ENCODE measurements at regions not wholly inside any gene's neighbourhood (a gene's known extent, or its start where the extent isn't known, plus 50 kb on each side); places are given as distances from the start of the nearest gene placed in this dataset.

DNA sequence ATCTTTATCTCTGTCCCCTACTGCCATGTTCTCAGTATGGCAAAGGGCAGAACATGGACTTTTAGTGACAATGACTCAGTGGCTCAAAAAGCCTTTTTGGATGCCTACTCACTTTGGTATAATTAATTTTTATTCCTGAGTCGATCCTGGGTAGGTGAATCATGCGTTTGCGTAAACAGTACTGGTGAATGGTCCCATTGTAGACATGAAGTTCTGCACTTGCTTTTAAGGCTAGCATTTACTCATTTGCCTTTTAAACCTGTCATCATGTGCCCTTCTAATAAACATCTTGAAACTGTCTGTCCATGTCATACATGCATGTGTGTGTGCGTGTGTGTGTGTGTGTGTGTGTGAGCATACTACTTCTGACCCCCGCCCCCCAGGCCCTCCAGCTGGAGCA lies 223.0 kb downstream of the AUH start:
- Histone ChIP-seq H3K36me3 (ENCODE audit: insufficient read depth) (no peaks in the 10 kb centered on the region), H4K20me1 (replicated peaks; ENCODE audit: insufficient read depth) (no peaks in the 10 kb centered on the region), H3K27ac (ENCODE audit: low read depth) (no peak overlapping the region), H3K79me2 (replicated peaks; ENCODE audit: insufficient read depth) (no peaks in the 10 kb centered on the region), H3K27me3 (ENCODE audit: insufficient read depth) (no peaks in the 10 kb centered on the region), H3K4me1 (ENCODE audit: insufficient read depth) (no peaks in the 10 kb centered on the region), H3F3A (replicated peaks; ENCODE audit: low read depth) (no peaks in the 10 kb centered on the region), H3K4me2 (no peak overlapping the region), H3K9me2 (ENCODE audit: insufficient read depth) (no peaks in the 10 kb centered on the region), H3K4me3 (no peak overlapping the region), H2AFZ (no peak overlapping the region)
- H3K36me3 Mint-ChIP-seq (ENCODE audit: low read depth) = no peaks in the 10 kb centered on the region
- DNase-seq (ENCODE audit: low spot score) = no peak
- no peak overlapping the region for H3K4me3 Mint-ChIP-seq
- peaks cover 12% of the 10 kb centered on the region for H3K4me1 Mint-ChIP-seq
- H3K27ac Mint-ChIP-seq = no peak overlapping the region
- TF ChIP-seq EZH2 (IDR thresholded peaks at IDR 0.05; ENCODE audit: low read depth, unreplicated experiment) (no peak), CREB1 (CRISPR knock-in tag; IDR thresholded peaks at IDR 0.05; ENCODE audit: low read depth) (no peak), JUNB (IDR thresholded peaks at IDR 0.05; ENCODE audit: unreplicated experiment) (no peak), POLR2AphosphoS5 (IDR thresholded peaks at IDR 0.05; ENCODE audit: low read depth) (no peak), EZH2phosphoT487 (IDR thresholded peaks at IDR 0.05; ENCODE audit: unreplicated experiment) (no peak), ZNF331 (CRISPR knock-in tag; IDR thresholded peaks at IDR 0.05; ENCODE audit: low read depth) (no peak), STAT1 (IDR thresholded peaks at IDR 0.05; ENCODE audit: unreplicated experiment) (no peak), NANOG (IDR thresholded peaks at IDR 0.05; ENCODE audit: borderline replicate concordance) (no peak), ZNF114 (CRISPR knock-in tag; IDR thresholded peaks at IDR 0.05) (no peak)
- TF ChIP-seq, protein P1, sequence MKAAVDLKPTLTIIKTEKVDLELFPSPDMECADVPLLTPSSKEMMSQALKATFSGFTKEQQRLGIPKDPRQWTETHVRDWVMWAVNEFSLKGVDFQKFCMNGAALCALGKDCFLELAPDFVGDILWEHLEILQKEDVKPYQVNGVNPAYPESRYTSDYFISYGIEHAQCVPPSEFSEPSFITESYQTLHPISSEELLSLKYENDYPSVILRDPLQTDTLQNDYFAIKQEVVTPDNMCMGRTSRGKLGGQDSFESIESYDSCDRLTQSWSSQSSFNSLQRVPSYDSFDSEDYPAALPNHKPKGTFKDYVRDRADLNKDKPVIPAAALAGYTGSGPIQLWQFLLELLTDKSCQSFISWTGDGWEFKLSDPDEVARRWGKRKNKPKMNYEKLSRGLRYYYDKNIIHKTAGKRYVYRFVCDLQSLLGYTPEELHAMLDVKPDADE (IDR thresholded peaks at IDR 0.05) = no peak
- TF ChIP-seq, protein P2, sequence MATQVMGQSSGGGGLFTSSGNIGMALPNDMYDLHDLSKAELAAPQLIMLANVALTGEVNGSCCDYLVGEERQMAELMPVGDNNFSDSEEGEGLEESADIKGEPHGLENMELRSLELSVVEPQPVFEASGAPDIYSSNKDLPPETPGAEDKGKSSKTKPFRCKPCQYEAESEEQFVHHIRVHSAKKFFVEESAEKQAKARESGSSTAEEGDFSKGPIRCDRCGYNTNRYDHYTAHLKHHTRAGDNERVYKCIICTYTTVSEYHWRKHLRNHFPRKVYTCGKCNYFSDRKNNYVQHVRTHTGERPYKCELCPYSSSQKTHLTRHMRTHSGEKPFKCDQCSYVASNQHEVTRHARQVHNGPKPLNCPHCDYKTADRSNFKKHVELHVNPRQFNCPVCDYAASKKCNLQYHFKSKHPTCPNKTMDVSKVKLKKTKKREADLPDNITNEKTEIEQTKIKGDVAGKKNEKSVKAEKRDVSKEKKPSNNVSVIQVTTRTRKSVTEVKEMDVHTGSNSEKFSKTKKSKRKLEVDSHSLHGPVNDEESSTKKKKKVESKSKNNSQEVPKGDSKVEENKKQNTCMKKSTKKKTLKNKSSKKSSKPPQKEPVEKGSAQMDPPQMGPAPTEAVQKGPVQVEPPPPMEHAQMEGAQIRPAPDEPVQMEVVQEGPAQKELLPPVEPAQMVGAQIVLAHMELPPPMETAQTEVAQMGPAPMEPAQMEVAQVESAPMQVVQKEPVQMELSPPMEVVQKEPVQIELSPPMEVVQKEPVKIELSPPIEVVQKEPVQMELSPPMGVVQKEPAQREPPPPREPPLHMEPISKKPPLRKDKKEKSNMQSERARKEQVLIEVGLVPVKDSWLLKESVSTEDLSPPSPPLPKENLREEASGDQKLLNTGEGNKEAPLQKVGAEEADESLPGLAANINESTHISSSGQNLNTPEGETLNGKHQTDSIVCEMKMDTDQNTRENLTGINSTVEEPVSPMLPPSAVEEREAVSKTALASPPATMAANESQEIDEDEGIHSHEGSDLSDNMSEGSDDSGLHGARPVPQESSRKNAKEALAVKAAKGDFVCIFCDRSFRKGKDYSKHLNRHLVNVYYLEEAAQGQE (IDR thresholded peaks at IDR 0.05; ENCODE audit: unreplicated experiment) = no peak
- TF ChIP-seq, protein P3, sequence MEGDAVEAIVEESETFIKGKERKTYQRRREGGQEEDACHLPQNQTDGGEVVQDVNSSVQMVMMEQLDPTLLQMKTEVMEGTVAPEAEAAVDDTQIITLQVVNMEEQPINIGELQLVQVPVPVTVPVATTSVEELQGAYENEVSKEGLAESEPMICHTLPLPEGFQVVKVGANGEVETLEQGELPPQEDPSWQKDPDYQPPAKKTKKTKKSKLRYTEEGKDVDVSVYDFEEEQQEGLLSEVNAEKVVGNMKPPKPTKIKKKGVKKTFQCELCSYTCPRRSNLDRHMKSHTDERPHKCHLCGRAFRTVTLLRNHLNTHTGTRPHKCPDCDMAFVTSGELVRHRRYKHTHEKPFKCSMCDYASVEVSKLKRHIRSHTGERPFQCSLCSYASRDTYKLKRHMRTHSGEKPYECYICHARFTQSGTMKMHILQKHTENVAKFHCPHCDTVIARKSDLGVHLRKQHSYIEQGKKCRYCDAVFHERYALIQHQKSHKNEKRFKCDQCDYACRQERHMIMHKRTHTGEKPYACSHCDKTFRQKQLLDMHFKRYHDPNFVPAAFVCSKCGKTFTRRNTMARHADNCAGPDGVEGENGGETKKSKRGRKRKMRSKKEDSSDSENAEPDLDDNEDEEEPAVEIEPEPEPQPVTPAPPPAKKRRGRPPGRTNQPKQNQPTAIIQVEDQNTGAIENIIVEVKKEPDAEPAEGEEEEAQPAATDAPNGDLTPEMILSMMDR (conservative IDR thresholded peaks at IDR 0.05; ENCODE audit: low read depth in 2 of 2) = no peak
- TF ChIP-seq, protein P4, sequence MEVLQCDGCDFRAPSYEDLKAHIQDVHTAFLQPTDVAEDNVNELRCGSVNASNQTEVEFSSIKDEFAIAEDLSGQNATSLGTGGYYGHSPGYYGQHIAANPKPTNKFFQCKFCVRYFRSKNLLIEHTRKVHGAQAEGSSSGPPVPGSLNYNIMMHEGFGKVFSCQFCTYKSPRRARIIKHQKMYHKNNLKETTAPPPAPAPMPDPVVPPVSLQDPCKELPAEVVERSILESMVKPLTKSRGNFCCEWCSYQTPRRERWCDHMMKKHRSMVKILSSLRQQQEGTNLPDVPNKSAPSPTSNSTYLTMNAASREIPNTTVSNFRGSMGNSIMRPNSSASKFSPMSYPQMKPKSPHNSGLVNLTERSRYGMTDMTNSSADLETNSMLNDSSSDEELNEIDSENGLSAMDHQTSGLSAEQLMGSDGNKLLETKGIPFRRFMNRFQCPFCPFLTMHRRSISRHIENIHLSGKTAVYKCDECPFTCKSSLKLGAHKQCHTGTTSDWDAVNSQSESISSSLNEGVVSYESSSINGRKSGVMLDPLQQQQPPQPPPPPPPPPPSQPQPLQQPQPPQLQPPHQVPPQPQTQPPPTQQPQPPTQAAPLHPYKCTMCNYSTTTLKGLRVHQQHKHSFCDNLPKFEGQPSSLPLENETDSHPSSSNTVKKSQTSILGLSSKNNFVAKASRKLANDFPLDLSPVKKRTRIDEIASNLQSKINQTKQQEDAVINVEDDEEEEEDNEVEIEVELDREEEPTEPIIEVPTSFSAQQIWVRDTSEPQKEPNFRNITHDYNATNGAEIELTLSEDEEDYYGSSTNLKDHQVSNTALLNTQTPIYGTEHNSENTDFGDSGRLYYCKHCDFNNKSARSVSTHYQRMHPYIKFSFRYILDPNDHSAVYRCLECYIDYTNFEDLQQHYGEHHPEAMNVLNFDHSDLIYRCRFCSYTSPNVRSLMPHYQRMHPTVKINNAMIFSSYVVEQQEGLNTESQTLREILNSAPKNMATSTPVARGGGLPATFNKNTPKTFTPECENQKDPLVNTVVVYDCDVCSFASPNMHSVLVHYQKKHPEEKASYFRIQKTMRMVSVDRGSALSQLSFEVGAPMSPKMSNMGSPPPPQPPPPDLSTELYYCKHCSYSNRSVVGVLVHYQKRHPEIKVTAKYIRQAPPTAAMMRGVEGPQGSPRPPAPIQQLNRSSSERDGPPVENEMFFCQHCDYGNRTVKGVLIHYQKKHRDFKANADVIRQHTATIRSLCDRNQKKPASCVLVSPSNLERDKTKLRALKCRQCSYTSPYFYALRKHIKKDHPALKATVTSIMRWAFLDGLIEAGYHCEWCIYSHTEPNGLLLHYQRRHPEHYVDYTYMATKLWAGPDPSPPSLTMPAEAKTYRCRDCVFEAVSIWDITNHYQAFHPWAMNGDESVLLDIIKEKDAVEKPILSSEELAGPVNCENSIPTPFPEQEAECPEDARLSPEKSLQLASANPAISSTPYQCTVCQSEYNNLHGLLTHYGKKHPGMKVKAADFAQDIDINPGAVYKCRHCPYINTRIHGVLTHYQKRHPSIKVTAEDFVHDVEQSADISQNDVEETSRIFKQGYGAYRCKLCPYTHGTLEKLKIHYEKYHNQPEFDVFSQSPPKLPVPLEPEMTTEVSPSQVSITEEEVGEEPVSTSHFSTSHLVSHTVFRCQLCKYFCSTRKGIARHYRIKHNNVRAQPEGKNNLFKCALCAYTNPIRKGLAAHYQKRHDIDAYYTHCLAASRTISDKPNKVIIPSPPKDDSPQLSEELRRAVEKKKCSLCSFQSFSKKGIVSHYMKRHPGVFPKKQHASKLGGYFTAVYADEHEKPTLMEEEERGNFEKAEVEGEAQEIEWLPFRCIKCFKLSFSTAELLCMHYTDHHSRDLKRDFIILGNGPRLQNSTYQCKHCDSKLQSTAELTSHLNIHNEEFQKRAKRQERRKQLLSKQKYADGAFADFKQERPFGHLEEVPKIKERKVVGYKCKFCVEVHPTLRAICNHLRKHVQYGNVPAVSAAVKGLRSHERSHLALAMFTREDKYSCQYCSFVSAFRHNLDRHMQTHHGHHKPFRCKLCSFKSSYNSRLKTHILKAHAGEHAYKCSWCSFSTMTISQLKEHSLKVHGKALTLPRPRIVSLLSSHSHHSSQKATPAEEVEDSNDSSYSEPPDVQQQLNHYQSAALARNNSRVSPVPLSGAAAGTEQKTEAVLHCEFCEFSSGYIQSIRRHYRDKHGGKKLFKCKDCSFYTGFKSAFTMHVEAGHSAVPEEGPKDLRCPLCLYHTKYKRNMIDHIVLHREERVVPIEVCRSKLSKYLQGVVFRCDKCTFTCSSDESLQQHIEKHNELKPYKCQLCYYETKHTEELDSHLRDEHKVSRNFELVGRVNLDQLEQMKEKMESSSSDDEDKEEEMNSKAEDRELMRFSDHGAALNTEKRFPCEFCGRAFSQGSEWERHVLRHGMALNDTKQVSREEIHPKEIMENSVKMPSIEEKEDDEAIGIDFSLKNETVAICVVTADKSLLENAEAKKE (CRISPR knock-in tag; IDR thresholded peaks at IDR 0.05) = no peak
- peaks cover 2% of the 10 kb centered on the region; the same call in 1 of the 3 replicates for H3K9me3 Mint-ChIP-seq
- ATAC-seq = no peak
- peaks cover 2% of the 10 kb centered on the region for H3K27me3 Mint-ChIP-seq (ENCODE audit: insufficient read depth, low read depth, poor library complexity)
